GM12878 (cell line): ENCODE measurements at regions not wholly inside any gene's neighbourhood (a gene's known extent, or its start where the extent isn't known, plus 50 kb on each side); places are given as distances from the start of the nearest gene placed in this dataset.

ENCODE experiments used
- ATAC-seq: fragments of 200-7000 bp; cut with Tn5 transposase; 3 replicates; pipeline ENCODE4 v1.9.1; 2020; ENCODE audit warnings: mild to moderate bottlenecking, moderate library complexity
- BruUV-seq: library from RNA; stranded (reverse); fragments of 400-500 nt; replicated peaks from 2 replicates; lab custom pipeline; 2021; lab: Mats Ljungman, UMichigan
- CTCF ChIA-PET: fragments of 300-600 bp; sonication (Branson Sonifier 250); formaldehyde crosslinking; extraction: SDS; loops from one replicate; lab custom pipeline; 2021; ENCODE audit warnings: inconsistent platforms; lab: Yijun Ruan, JAX
- POLR2A ChIA-PET: fragments of 350-600 bp; formaldehyde crosslinking; extraction: SDS; loops from one replicate; lab custom pipeline; 2021; ENCODE audit warnings: inconsistent platforms; lab: Charles Lee
- RAD21 ChIA-PET: fragments of 300-600 bp; sonication (Branson Sonifier 250); formaldehyde crosslinking; loops from one replicate; lab custom pipeline; 2023; ENCODE audit warnings: antibody characterized with exemption; ENCODE audit not compliant: unreplicated experiment; lab: Charles Lee
- SMC1A ChIA-PET: fragments of 300-600 bp; sonication (Branson Sonifier 250); formaldehyde crosslinking; loops from one replicate; lab custom pipeline; 2023; ENCODE audit not compliant: unreplicated experiment, uncharacterized antibody; lab: Charles Lee
- DNase-seq: peaks from one replicate; pipeline ENCODE4 v3.0.0-alpha.2; 2011; ENCODE audit warnings: low read depth, low spot score
- FAIRE-seq: peaks from 3 replicates; lab custom pipeline; 2011; peaks lifted over from hg19 to GRCh38; lab: Jason Lieb, UNC
- H2AFZ ChIP-seq: 2 replicates; pipeline ENCODE4 v1.6.0; 2011; ENCODE audit warnings: low read depth, low read length, control low read depth; ENCODE audit not compliant: control insufficient read depth
- H3K27ac ChIP-seq: 2 replicates; pipeline ENCODE4 v1.5.1; 2011; ENCODE audit warnings: control low read depth; ENCODE audit not compliant: control insufficient read depth, insufficient read depth
- H3K27me3 ChIP-seq, 2 experiments: replicated peaks in 1 of 2; 2 replicates each; pipeline versions ENCODE4 v1.6.0 to v1.6.1; 2011; ENCODE audit warnings: low read length in 1 of 2; ENCODE audit not compliant: control insufficient read depth in 2 of 2, insufficient read depth in 2 of 2
- H3K36me3 ChIP-seq, 2 experiments: 2 replicates each; pipeline ENCODE4 v1.5.1; 2011; ENCODE audit warnings: low read length in 1 of 2; ENCODE audit not compliant: control insufficient read depth in 2 of 2, insufficient read depth in 2 of 2
- H3K4me1 ChIP-seq: 2 replicates; pipeline ENCODE4 v1.6.1; 2011; ENCODE audit warnings: mild to moderate bottlenecking, low read length, moderate library complexity, mixed read lengths; ENCODE audit not compliant: control insufficient read depth, insufficient read depth
- H3K4me2 ChIP-seq: 2 replicates; pipeline ENCODE4 v1.6.0; 2011; ENCODE audit warnings: control low read depth; ENCODE audit not compliant: control insufficient read depth, insufficient read depth
- H3K4me3 ChIP-seq: fragments of 200-600 bp; sonication (generic); 2 replicates; pipeline ENCODE4 v1.5.1; 2016
- H3K79me2 ChIP-seq: 2 replicates; pipeline ENCODE4 v1.6.0; 2011; ENCODE audit warnings: low read length; ENCODE audit not compliant: control insufficient read depth, insufficient read depth
- H3K9ac ChIP-seq: 2 replicates; pipeline ENCODE4 v1.8.0; 2011; ENCODE audit warnings: low read length, control low read depth, mixed read lengths; ENCODE audit not compliant: control insufficient read depth, insufficient read depth
- H3K9me3 ChIP-seq: replicated peaks from 3 replicates; pipeline ENCODE4 v1.5.1; 2011; ENCODE audit warnings: mild to moderate bottlenecking, low read length; ENCODE audit not compliant: control insufficient read depth, insufficient read depth
- H4K20me1 ChIP-seq: 2 replicates; pipeline ENCODE4 v1.6.0; 2011; ENCODE audit not compliant: control insufficient read depth, insufficient read depth
- CHD2 ChIP-seq: IDR thresholded peaks from 2 replicates; pipeline ENCODE4 v1.6.1; 2011; ENCODE audit warnings: low read depth, low read length, improper control_type of control experiment, borderline replicate concordance
- FOS ChIP-seq: IDR thresholded peaks from 3 replicates; pipeline ENCODE4 v1.6.1; 2011; ENCODE audit warnings: borderline replicate concordance; ENCODE audit not compliant: insufficient read length; ENCODE audit errors: extremely low read depth
- GATAD2B ChIP-seq: fragments of 450-650 bp; conservative IDR thresholded peaks from 2 replicates; pipeline ENCODE4 v1.6.1; 2017; ENCODE audit warnings: low read depth, mild to moderate bottlenecking, moderate library complexity
- IKZF1 ChIP-seq: fragments of 450-650 bp; conservative IDR thresholded peaks from 2 replicates; pipeline ENCODE4 v1.6.1; 2017; ENCODE audit warnings: antibody characterized with exemption, mild to moderate bottlenecking
- IKZF2 ChIP-seq, 2 experiments: fragments of 450-650 bp; IDR thresholded peaks; 2 replicates each; pipeline ENCODE4 v1.6.1; 2017; ENCODE audit warnings: mild to moderate bottlenecking in 2 of 2, moderate library complexity in 2 of 2
- JUNB ChIP-seq: IDR thresholded peaks from 2 replicates; pipeline ENCODE4 v1.6.1; 2016; ENCODE audit warnings: antibody characterized with exemption, mild to moderate bottlenecking
- MYB ChIP-seq: fragments of 150-350 bp; IDR thresholded peaks from 2 replicates; pipeline ENCODE4 v1.6.1; 2014; ENCODE audit warnings: mild to moderate bottlenecking, low read depth, low read length, borderline replicate concordance
- SMAD5 ChIP-seq: IDR thresholded peaks from 2 replicates; pipeline ENCODE4 v1.6.1; 2016; ENCODE audit warnings: antibody characterized with exemption, low read depth
- TCF7 ChIP-seq: IDR thresholded peaks from 2 replicates; pipeline ENCODE4 v1.6.1; 2014; ENCODE audit warnings: antibody characterized with exemption, borderline replicate concordance
- YY1 ChIP-seq: IDR thresholded peaks from 2 replicates; pipeline ENCODE4 v1.6.1; 2011; ENCODE audit warnings: low read depth, mild to moderate bottlenecking, low read length
- ZNF207 ChIP-seq: fragments of 450-650 bp; IDR thresholded peaks from 2 replicates; pipeline ENCODE4 v1.6.1; 2014; ENCODE audit warnings: antibody characterized with exemption, mild to moderate bottlenecking, borderline replicate concordance
- WGBS: methylation state at CpG from one replicate; pipeline ENCODE4 v1.1.6; 2016; ENCODE audit warnings: low lambda C conversion rate; ENCODE audit not compliant: insufficient replicate concordance, insufficient coverage; ENCODE audit errors: missing lambda C conversion rate; 5-methylcytosine and 5-hydroxymethylcytosine counted together
- in situ Hi-C: fragments of 300-500 bp; cut with MboI; formaldehyde crosslinking; loops from 9 replicates; pipeline ENCODE4 v1.14.3; 2018; ENCODE audit warnings: mixed read lengths
- intact Hi-C: fragments of 100-400 bp; cut with micrococcal nuclease; formaldehyde crosslinking; loops from one replicate; pipeline ENCODE4 v1.14.2; 2022; ENCODE audit not compliant: unreplicated experiment
- TF ChIP-seq, protein P1 (sequence below): IDR thresholded peaks from 2 replicates; pipeline ENCODE4 v1.6.1; 2012; ENCODE audit warnings: mild to moderate bottlenecking, low read depth, low read length
- TF ChIP-seq, protein P2 (sequence below), 3 experiments: IDR thresholded peaks in 2 of 3; conservative IDR thresholded peaks in 1 of 3; 2 replicates each; pipeline ENCODE4 v1.5.1; 2011; ENCODE audit warnings: low read depth in 3 of 3, low read length in 3 of 3, mild to moderate bottlenecking in 3 of 3, control low read depth in 2 of 3, moderate library complexity in 2 of 3, inconsistent platforms in 1 of 3, mixed read lengths in 1 of 3; ENCODE audit not compliant: control insufficient read depth in 2 of 3, insufficient read depth in 1 of 3; ENCODE audit errors: extremely low read depth in 1 of 3

DNA sequence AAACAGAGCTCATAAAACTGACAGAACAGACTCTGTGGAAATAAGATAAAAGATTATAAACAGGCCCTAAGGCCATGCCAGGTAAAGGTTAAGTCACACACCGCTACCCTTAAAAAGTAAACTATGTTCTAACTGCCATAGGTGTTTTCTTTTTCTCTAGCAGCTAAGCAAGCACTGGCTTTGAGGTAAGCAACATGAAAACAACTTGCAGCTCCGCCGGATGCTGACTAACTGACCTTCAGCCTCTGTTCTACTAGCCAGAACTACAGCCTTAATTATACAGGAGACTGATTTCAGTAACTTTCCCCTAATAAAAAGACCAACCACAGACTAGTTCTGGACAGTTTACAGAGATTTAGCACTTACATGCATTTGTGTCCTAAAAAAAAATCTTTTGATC lies 708.3 kb downstream of the CCSER2 start:
- intact Hi-C loops (no loop called here), in situ Hi-C loops (no loop called here)
- H3K36me3 ChIP-seq = no peaks in the 10 kb centered on the region
- no peak overlapping the region for H3K4me3 ChIP-seq
- no peak for ATAC-seq
- H3K27me3 ChIP-seq = no peaks in the 10 kb centered on the region
- ChIA-PET RAD21 (no interaction called here), POLR2A (no interaction called here), SMC1A (no interaction called here), CTCF (interaction anchor here (1.0 kb wide), 1 partner anchor 623 kb away, joined by 3 read pairs; no protein-coding TSS in a partner anchor)
- DNase-seq = no peak
- H3K4me1 ChIP-seq = no peaks in the 10 kb centered on the region
- 29% methylated on average over 3 of the region's 3 CpGs for WGBS
- H4K20me1 ChIP-seq = no peaks in the 10 kb centered on the region
- no peak overlapping the region for H3K4me2 ChIP-seq
- no TSS peak for BruUV-seq
- no peaks in the 10 kb centered on the region for H3K9me3 ChIP-seq
- no peaks in the 10 kb centered on the region for H3K79me2 ChIP-seq
- no peak for FAIRE-seq
- H3K9ac ChIP-seq = no peak overlapping the region
- TF ChIP-seq CHD2 (no peak), YY1 (no peak), IKZF2 (IDR thresholded peaks at IDR 0.05) (no peak), GATAD2B (no peak), SMAD5 (no peak), FOS (no peak), ZNF207 (no peak), IKZF1 (no peak), TCF7 (no peak), JUNB (no peak), MYB (no peak)
- TF ChIP-seq, protein P1, sequence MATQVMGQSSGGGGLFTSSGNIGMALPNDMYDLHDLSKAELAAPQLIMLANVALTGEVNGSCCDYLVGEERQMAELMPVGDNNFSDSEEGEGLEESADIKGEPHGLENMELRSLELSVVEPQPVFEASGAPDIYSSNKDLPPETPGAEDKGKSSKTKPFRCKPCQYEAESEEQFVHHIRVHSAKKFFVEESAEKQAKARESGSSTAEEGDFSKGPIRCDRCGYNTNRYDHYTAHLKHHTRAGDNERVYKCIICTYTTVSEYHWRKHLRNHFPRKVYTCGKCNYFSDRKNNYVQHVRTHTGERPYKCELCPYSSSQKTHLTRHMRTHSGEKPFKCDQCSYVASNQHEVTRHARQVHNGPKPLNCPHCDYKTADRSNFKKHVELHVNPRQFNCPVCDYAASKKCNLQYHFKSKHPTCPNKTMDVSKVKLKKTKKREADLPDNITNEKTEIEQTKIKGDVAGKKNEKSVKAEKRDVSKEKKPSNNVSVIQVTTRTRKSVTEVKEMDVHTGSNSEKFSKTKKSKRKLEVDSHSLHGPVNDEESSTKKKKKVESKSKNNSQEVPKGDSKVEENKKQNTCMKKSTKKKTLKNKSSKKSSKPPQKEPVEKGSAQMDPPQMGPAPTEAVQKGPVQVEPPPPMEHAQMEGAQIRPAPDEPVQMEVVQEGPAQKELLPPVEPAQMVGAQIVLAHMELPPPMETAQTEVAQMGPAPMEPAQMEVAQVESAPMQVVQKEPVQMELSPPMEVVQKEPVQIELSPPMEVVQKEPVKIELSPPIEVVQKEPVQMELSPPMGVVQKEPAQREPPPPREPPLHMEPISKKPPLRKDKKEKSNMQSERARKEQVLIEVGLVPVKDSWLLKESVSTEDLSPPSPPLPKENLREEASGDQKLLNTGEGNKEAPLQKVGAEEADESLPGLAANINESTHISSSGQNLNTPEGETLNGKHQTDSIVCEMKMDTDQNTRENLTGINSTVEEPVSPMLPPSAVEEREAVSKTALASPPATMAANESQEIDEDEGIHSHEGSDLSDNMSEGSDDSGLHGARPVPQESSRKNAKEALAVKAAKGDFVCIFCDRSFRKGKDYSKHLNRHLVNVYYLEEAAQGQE = no peak
- TF ChIP-seq, protein P2, sequence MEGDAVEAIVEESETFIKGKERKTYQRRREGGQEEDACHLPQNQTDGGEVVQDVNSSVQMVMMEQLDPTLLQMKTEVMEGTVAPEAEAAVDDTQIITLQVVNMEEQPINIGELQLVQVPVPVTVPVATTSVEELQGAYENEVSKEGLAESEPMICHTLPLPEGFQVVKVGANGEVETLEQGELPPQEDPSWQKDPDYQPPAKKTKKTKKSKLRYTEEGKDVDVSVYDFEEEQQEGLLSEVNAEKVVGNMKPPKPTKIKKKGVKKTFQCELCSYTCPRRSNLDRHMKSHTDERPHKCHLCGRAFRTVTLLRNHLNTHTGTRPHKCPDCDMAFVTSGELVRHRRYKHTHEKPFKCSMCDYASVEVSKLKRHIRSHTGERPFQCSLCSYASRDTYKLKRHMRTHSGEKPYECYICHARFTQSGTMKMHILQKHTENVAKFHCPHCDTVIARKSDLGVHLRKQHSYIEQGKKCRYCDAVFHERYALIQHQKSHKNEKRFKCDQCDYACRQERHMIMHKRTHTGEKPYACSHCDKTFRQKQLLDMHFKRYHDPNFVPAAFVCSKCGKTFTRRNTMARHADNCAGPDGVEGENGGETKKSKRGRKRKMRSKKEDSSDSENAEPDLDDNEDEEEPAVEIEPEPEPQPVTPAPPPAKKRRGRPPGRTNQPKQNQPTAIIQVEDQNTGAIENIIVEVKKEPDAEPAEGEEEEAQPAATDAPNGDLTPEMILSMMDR (IDR thresholded peaks at IDR 0.05 in 2 of 3, conservative IDR thresholded peaks at IDR 0.05 in 1 of 3; ENCODE audit: control insufficient read depth in 2 of 3, extremely low read depth in 1 of 3, insufficient read depth in 1 of 3, low read depth in 3 of 3, low read length in 3 of 3) = no peak
- no peak overlapping the region for H2AFZ ChIP-seq
- H3K27ac ChIP-seq = no peak overlapping the region
